ACHN (cell line): ENCODE measurements at regions not wholly inside any gene's neighbourhood (a gene's known extent, or its start where the extent isn't known, plus 50 kb on each side); places are given as distances from the start of the nearest gene placed in this dataset.

Source experiments
- DNase-seq: peaks from one replicate; pipeline ENCODE4 v3.0.0-alpha.2; 2015
- in situ Hi-C: cut with HindIII; loops from 2 replicates; pipeline ENCODE4 v1.10.0; 2017; ENCODE audit warnings: low sequenced_read_pairs, low pct_ligation_motif_present, low pct_unique_long_range_greater_than_20kb

GRCh38 chr6:170049641-170050561 is 241.0 kb downstream of the DLL1 start:
- no peak for DNase-seq
- in situ Hi-C loops = no loop called here

- in situ Hi-C loops = no loop called here
- no peak for DNase-seq
Observed at GRCh38 chr6:170048615-170049256, 242.1 kb downstream of the DLL1 start.

DNA sequence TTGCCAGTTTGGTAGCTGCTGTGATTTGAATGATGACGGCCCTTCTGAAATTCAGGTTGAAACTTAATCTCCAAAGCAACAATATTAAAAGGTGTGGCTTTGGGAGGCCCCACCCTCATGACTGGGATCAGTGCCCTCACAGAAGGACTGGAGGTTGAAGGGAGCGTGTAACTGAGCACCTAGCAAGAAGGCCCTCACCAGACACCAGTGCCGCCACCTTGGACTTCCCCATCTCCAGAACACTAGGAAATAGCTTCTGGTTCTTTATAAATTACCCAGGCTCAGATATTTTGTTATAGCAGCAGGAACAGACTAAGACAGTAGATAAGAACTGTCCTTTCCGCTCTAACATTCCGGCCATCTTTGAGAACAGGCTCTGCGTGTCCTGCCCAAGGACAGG is 243.1 kb downstream of the DLL1 start:
- in situ Hi-C loops = no loop called here

DNA sequence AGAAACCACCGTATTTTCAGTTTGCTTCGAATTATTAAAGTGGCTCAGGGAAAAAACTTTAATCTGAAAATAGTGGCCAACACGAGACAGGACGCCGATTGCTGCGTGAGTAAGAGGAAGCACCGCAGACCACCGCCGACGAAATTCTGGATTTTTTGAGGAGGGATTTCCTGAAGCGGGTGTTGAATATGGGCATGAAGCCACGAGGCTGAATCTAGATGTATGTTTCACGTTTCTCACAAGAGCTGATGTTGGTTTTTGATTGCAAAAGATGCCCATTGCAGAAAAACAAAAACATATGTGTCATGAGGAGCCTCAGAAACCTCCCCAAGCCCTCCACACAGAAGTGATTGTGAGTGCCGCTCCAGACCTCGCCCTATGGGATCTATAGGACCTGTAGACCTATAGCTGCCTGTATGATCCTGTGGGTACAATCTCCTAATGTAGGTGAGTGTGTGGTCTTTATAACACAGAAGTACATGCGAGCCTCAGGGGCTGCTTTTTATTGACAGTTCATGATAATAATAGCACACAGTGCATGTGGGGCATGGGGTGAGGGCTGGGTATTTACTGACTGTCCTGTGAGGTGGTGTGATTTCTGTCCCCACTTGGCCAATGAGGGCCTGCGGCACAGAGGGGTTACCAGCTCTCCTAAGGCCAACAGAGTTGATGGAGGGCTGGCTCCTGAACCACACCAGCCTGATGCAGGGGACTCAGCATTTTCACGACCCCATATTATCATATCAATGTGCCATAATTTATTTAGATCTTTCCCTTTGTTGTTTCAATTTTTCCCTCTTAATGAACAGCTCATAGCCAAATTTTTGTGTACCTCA is 243.9 kb downstream of the DLL1 start:
- in situ Hi-C loops = no loop called here

More for the DNA sequence above, 243.1 kb downstream of the DLL1 start:
- no peak for DNase-seq

DNA sequence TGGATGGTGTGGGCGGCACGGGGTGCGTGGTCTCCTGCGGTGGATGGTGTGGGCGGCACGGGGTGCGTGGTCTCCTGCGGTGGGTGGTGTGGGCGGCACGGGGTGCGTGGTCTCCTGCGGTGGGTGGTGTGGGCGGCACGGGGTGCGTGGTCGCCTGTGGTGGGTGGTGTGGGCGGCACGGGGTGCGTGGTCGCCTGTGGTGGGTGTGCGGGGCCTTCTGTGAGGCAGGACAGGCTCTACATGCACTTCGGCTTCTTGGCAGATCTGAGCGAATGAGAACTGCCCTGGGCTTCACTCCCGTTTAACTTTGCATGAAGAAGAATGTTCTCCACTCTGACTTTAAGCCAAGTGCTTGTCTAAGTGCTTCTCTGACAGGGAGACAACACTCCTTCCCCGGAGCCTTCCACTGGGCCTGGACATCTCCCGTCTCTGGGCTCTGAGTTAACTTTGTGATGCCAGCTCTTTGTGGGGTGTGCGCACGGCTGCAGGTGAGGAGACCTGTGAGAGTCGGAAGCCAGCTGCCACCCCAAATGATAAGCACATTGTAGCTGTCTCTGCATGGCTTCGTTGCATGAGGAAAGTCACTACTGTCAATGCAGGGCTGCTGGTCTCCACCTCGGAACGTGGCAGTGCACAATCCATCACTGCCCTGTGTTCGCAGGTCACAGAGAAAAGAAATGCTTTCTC is 244.8 kb downstream of the DLL1 start:
- no peak for DNase-seq
- in situ Hi-C loops = no loop called here

More for the DNA sequence above, 243.9 kb downstream of the DLL1 start:
- no peak for DNase-seq

- in situ Hi-C loops = no loop called here
- no peak for DNase-seq
Observed at GRCh38 chr6:170045563-170045960, 245.3 kb downstream of the DLL1 start.

DNA sequence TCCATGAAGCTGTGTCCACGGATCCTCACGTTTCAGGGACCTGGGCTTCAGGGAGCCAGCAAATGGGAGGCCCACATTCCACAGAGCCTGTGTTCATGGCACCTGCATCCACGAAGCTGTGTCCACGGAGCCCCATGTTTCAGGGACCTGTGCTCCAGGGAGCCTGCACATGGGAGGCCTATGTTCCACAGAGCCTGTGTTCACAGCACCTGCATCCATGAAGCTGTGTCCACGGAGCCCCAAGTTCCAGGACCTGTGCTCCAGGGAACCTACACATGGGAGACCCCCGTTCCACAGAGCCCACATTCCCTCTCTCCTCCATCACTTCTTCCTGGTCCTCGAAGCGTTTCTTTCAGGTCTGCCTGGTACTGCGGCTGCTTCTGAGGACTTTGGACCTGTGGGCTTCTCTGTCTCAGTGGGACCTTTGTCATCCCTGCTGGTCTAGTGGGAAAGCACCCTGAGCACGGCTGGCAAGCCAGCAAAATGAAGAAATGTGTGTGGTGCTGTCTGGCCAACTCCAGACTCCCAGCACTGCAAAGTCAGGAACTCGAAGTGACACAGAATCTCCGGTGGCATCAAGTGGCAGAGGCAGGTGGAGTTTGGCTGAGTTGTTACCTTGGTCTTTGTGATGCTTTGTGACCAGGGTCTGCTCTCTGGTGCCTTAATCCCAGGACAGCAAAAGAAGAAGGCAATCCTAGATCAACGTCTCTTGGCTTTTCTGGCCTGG is 245.9 kb downstream of the DLL1 start:
- no peak for DNase-seq
- in situ Hi-C loops = no loop called here

DNA sequence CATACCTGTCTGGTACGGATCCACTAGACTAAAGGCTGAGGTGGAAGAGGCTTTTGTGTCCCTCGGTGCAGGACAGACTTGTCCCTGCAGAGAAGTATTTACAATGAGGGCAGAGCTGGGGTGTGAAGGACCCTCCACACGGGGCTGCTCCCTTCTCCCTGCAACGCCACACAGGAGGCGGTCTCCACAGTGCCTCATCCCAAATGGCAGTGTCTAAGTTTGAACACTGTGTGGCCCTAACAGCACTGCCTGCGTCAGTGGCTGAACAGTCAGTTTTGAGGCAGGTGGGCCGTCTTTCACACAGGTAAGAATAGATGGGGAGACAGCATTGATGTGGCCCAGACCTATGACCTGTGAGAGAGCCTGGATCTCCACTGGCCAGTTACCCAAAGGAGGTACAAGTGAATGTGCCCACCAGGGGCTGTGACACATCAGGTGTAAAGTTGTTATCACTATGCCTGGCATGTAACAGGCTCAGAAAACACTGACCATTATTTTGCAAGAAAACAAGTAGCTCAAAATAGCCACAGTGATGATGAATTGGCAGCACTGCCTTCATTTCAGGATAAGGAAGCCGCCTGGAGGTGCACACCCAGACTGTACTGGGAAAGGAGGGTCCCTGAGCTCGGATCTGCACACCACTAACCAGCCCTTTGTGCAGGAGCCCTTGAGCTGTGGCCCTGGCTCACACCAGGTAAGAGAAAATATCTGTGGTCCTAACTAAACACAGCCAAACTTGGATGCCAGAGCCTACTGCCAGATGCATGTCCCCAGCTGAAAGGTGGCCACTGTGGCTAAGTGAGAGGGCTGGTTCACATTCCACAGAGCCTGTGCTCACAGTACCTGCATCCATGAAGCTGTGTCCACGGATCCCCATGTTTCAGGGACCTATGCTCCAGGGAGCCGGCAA is 246.7 kb downstream of the DLL1 start:
- in situ Hi-C loops = no loop called here
- DNase-seq = no peak

GRCh38 chr6:170043150-170043819 is 247.6 kb downstream of the DLL1 start:
- in situ Hi-C loops = no loop called here
- DNase-seq = no peak

DNA sequence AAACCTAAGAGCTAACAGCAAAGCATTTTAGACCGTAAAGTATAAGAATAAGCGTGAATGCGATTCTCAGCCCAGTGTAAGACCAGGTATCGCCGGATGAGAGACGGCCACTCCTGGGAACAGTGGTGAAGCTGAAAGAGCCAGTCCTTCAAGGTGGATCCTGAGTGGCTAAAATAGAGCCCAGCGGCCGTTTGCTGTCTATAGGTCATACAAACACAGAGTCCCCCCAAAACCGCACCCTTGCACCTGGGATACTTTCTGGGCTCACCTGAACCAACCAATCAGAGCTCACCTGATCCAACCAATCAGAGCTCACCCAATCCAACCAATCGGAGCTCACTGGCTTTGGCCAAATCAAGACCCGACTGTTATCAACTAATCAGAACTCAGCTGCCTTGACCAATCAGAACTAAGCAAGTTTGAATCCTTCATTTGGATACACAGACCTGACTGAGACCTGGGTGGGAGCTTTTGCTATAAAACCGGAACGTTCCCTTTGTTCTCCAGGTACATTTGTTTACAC is 248.2 kb downstream of the DLL1 start:
- in situ Hi-C loops = no loop called here
- DNase-seq = no peak

- DNase-seq = no peak
- in situ Hi-C loops = no loop called here
Observed at GRCh38 chr6:170042123-170042522, 248.8 kb downstream of the DLL1 start.

DNA sequence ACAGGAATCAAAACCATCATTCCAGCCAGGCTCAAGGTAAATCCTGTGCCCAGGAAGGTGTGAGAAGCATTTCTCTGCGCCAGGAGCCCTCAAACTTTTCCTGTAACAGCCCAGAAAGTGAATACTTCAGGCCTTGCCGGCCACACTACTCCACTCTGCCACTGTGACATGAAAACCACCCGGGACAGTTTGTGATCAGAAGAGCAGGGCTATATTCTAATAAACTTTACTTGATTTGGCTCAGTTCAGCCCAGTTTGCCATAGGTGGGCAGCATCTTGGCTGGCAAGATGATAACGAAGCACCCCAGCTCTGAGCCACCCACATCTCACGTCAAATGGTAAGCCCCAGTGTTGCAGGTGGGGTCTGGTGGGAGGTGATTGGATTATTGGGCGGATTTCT is 249.4 kb downstream of the DLL1 start:
- in situ Hi-C loops = no loop called here
- no peak for DNase-seq

GRCh38 chr6:170040906-170041305 is 250.0 kb downstream of the DLL1 start:
- in situ Hi-C loops = no loop called here
- no peak for DNase-seq

DNA sequence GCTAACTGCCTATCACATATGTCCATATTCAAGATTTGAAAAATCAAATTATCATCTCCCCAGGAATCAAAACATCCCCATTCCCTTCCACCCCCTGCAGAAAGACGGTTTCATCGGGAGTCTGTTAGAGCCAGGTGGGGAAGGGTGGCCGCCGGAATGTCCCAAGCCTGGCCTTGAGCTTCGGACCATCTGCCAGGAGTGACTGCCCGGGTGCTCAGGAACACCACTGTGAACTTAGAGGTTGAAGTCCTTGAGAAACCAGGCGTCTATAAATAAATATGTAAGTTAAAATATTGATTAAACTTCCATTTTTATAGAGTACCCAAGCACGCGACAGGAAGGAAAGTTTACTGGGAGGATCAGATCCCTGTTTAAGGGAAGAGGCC is 250.8 kb downstream of the DLL1 start:
- no peak for DNase-seq
- in situ Hi-C loops = no loop called here

DNA sequence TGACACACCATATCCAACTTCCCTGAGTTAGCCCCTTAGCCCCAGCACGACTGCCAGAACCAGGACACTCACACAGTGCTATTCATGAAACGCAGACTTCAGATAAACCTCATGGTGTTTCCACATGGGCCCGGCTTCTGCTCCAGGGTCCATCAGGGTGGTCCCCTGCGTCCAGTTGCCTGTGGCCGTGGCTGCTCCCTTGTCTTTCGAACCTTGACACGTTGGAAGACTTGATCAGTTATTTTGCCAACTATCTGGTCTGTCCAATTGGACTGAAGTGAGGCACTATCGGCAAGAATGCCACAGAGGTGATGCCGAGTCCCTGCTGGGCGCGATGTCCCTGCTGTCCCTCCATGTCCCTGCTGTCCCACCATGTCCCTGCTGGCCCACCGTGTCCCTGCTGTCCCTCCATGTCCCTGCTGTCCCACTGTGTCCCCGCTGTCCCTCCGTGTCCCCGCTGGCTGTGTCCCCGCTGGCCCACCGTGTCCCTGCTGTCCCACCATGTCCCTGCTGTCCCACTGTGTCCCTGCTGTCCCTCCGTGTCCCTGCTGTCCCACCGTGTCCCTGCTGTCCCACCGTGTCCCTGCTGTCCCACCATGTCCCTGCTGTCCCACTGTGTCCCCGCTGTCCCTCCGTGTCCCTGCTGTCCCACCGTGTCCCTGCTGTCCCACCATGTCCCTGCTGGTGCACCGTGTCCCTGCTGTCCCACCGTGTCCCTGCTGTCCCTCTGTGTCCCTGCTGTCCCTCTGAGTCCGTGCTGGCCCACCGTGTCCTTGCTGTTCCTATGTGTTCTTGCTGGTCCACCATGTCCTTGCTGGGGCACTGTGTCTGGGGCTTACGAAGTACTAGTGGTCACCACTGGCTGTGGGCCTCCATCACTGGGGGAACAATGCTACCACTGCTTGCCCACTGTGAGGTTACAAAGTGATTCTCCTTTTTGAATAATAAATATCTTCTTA is 251.4 kb downstream of the DLL1 start:
- in situ Hi-C loops = no loop called here

More for the DNA sequence above, 251.4 kb downstream of the DLL1 start:
- no peak for DNase-seq
